ENCODE measurements at regions not wholly inside any gene's neighbourhood (a gene's known extent, or its start where the extent isn't known, plus 50 kb on each side); places are given as distances from the start of the nearest gene placed in this dataset.

- TF ChIP-seq ATF2 (IDR thresholded peaks at IDR 0.05; ENCODE audit: low read length): no peak
- no peak for TF ChIP-seq RFX5 (IDR thresholded peaks at IDR 0.05; ENCODE audit: borderline replicate concordance, low read depth, low read length)
- no peak for TF ChIP-seq BACH1 (IDR thresholded peaks at IDR 0.05; ENCODE audit: low read length)
- TF ChIP-seq RXRA (IDR thresholded peaks at IDR 0.05; ENCODE audit: insufficient read depth, low read depth, low read length): no peak
- TF ChIP-seq CREB1 (IDR thresholded peaks at IDR 0.05): no peak
- no peak for TF ChIP-seq SRF (IDR thresholded peaks at IDR 0.05; ENCODE audit: low read depth, low read length)
- TF ChIP-seq GTF2F1 (IDR thresholded peaks at IDR 0.05; ENCODE audit: borderline replicate concordance, low read depth, low read length): no peak
Measured at GRCh38 chrX:95058815-95059214, 1384.8 kb downstream of the FAM133A start (continued).

All from H1 (cell line).